IPS DF 4.7 (cell line): ENCODE measurements at regions not wholly inside any gene's neighbourhood (a gene's known extent, or its start where the extent isn't known, plus 50 kb on each side); places are given as distances from the start of the nearest gene placed in this dataset.

Experiments
- DNase-seq: peaks from one replicate; pipeline ENCODE4 v3.0.0-alpha.2; 2013; ENCODE audit warnings: low spot score; ENCODE audit errors: extremely low read depth

DNA sequence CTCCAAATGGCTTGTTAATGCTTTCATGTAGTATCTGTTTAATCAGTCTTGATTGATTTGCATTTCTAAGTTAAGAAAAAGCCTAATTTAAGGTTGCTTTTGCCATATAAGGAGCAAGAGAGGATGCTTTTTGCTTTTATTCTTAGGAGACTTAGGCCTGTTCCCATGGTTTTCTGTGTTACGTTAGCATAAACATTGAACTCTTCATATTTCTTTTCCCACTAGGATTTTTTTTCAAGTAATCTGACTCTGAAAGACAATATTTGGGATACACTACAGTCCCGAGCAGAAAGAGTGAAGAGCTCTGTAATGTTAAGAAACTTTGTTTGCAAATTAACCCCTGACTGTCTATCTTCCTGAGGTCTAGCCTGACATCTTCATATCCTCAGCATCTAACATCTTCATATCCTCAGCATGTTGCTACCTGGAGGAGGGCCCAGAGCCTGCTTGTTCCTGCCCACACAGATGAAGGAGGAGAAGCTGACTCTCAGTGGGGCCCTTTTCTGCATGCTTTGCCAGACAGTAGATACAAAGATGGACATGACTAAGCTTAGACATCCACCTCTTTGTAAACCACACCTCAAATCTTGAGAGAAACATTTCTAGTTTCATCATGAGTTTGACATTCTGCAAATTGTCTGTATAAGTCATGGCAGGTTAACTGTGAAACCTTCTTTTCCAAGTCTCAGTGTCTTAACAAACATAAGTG is 86.2 kb upstream of the COL6A5 start:
- no peak for DNase-seq

DNA sequence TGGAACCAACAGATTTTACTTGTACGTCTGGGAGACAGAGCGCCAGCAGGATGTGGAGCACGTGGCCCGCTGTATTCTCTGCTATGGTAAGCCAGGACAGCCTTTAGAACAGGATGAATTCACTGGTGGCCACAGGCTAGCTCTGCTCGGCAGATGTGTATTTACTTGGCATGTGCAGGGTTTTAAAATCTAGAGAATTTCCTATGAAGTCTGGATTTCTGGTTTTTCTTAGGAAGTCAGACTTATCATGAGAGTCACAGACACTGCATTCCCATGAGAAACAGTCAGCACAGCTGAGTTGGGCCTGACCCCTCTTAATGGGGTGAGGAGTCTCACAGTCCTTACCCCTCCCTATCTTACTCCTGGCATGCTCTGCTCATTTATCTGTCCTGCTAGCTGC is 84.6 kb upstream of the COL6A5 start:
- DNase-seq = no peak

DNA sequence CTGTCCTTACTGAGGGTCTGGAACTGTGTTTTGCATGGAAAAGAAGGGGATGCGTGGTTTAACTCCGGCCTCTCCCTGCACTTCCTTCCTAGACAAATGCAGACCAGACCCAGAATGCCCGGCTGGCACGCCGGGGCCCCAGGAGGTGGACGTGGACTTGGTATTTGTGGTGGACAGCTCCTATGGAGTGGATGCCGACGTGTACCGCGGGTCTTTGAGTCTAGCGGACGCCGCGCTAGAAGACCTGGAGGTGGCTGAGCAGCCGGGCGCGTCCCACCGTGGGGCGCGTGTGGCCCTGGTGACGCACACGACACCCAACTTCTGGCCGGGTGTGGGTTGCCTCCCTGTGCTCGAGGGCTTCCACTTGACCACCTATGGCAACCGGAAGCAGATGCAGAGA is 81.8 kb upstream of the COL6A5 start:
- no peak for DNase-seq

DNA sequence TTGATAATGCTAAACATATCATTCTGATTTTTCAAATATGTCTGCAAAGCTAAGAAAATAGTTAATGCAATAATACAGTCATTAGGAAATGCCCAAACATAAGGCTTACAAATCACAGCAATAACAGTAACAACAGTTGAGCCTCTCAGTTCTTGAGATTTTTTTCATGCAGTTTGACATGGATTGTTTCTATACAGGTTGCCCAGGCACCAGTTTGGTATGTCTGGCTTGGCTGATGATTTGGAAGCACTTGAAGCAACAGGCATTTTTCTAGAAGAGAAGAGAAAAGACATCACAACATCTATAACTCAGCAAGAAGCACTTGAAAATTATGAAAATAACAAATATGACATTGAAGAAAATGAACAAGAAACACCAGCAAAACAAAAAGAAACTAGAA is 78.7 kb upstream of the COL6A5 start:
- DNase-seq = no peak

DNA sequence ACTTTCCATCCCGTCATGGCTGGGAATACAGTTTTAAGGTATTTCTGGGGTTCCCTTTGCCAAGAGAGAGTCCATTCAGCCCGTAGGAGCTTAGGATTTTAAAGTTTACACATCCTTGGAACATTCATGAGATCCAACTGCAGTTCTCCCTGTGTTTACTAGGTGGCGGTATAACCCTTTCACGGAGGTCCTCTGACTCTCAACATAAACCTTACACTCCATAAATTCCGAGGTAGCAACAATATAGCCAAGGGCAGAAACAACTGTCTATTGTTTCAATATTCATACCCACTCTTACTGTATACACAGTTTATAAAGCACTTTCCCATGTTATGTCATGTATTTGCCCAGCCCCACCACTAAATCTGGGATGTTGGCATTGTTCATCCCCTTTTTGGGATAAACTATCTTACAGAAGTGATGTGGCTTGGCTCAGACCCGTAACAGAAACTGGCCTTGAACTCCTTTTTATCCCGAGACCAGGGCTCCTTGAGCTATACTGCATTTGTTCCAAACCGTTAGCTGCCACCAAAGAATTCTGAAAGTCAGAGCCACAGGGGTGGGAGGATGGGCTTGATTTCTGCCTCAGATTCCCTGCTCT is 69.2 kb upstream of the COL6A5 start:
- peak; percentile 49 for DNase-seq

DNA sequence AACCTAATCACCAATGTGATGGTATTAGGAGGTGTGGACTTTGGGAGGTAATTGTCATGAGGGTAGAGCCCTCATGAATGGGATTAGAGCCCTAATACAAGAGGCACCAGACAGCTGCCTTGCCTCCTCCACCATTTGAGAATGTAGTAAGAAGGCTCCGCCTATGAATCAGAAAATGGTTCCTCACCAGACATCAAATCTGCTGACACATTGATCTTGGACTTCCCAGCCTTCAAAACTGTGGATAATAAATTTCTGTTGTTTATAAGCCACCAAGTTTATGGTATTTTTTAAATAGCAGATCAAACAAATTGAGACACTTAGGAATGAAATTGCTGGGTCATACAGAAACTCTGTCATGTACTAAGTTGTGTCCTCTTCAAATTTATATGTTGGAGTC is 56.8 kb upstream of the COL6A5 start:
- DNase-seq = no peak

DNA sequence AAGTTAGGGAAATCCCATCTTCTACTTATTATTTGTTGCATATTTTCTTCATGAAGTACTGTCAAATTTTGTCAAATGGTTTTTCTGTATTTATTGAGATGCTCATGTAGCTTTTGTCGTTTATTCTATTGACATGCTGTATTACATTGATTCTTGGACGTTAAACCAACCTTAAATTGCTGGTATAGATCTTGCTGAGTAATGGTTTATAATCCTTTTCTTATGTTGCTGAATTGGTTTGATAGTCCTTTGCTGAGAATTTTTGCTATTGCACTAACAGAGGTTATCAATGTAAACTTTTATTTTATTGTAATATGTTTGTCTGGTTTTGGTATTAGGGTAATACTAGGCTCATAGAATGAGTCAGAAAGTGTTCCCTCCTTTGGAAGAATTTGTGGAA is 54.3 kb upstream of the COL6A5 start:
- DNase-seq = no peak

DNA sequence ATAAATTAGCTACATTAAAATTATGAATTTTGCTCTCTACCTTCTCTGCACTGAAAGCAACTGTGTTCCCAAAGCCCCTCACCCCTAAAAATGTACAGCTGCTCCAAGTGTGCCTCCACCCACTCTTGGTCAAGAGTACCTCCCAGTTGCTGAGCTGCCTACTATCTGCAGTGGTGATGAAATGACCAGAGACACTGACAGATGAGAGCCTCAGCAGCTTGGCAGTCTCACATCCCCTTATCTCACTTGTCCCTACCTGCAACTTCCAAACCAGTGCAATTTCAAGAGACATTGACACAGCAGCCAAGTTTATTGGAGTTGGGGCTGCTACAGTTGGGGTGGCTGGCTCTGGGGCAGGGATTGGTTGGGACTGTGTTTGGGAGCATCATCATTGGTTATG is 52.2 kb upstream of the COL6A5 start:
- no peak for DNase-seq
